Stomach (tissue), 8 donors: ENCODE measurements at regions not wholly inside any gene's neighbourhood (a gene's known extent, or its start where the extent isn't known, plus 50 kb on each side); places are given as distances from the start of the nearest gene placed in this dataset.
"Not testable (repeated sequence)": the region's sequence is repeated elsewhere in the genome, so short reads cannot be mapped to it uniquely, and the experiment has no call there.

Source experiments
- DNase-seq, 2 donors: peaks; one replicate each; pipeline versions ENCODE4 v3.0.0 to v3.0.0-alpha.2; 2013 to 2019
- H3K27ac ChIP-seq, 5 donors: fragments of 200-600 bp in 4 of 5; sonication (generic) in 4 of 5; one replicate each; pipeline ENCODE4 v1.5.1; 2013 to 2019; ENCODE audit warnings: mild to moderate bottlenecking in 1 of 5, moderate library complexity in 1 of 5
- H3K27me3 ChIP-seq, 3 donors: fragments of 200-600 bp; sonication (generic); one replicate each; pipeline ENCODE4 v1.5.1; 2017 to 2019; ENCODE audit warnings: mixed run types in 1 of 3
- H3K36me3 ChIP-seq, 4 donors: fragments of 200-600 bp; sonication (generic); 1 replicate in 3 of 4; 2 replicates in 1 of 4; pipeline ENCODE4 v1.5.1; 2016 to 2019
- H3K4me1 ChIP-seq, 4 donors: fragments of 200-600 bp; sonication (generic); one replicate each; pipeline ENCODE4 v1.5.1; 2016 to 2019
- H3K4me3 ChIP-seq, 4 donors: fragments of 200-600 bp; sonication (generic) in 3 of 4; one replicate each; pipeline ENCODE4 v1.5.1; 2016 to 2019; ENCODE audit warnings: mild to moderate bottlenecking in 1 of 4
- H3K9me3 ChIP-seq, 4 donors: fragments of 200-600 bp; sonication (generic); one replicate each; pipeline ENCODE4 v1.5.1; 2016 to 2019
- EP300 ChIP-seq: sonication (generic); formaldehyde crosslinking; IDR thresholded peaks from one replicate; pipeline ENCODE4 v1.6.1; 2017; ENCODE audit warnings: antibody characterized with exemption
- POLR2A ChIP-seq, 4 donors: fragments of 450-650 bp; IDR thresholded peaks; one replicate each; pipeline ENCODE4 v1.6.1; 2016; ENCODE audit warnings: antibody characterized with exemption in 4 of 4, control low read depth in 2 of 4, mild to moderate bottlenecking in 1 of 4, moderate library complexity in 1 of 4
- POLR2AphosphoS5 ChIP-seq, 3 donors: sonication (generic); formaldehyde crosslinking; IDR thresholded peaks; one replicate each; pipeline ENCODE4 v1.6.1; 2016; ENCODE audit warnings: antibody characterized with exemption in 3 of 3
- WGBS, 5 donors: extraction: QIAGEN DNeasy Blood & Tissue Kit in 3 of 5; methylation state at CpG; one replicate each; pipeline versions ENCODE4 v1.1.5 to v1.1.7; 2013 to 2018; 5-methylcytosine and 5-hydroxymethylcytosine counted together
- intact Hi-C: fragments of 100-400 bp; cut with DNase I; formaldehyde crosslinking; loops from one replicate; pipeline ENCODE4 v1.15.1; 2023; ENCODE audit warnings: low total_unique reads
- TF ChIP-seq, protein P1 (sequence below), 7 experiments: fragments of 450-650 bp in 4 of 7; fragments of 200-600 bp in 3 of 7; sonication (generic) in 3 of 7; IDR thresholded peaks; one replicate each; pipeline ENCODE4 v1.5.1; 2016 to 2019; ENCODE audit warnings: antibody characterized with exemption in 7 of 7, control low read depth in 2 of 7, mild to moderate bottlenecking in 1 of 7
- donor health status: healthy with polysubstance abuse.
- donor health status: Bipolar disorder and iron deficiency.
- donor health status: healthy.

DNA sequence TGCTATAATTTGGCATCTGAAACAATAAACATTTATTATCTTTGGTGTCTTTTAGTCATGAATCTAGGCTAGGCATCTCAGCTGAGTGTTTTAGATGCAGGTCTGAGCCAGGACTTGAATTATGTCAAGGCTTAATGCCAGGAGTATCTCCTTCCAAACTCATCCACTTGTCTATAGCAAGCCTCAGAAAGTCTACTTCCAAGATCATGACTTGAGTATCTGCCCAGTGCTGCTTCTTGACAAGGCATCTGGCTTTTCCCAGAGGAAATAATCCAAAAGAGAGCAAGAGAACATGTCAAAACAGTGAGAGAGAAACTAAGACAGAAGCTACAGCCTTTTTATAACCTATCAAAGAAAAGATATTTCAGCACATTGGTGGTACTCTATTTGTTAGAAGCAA, 1052.1 kb upstream of the PCDH10 start:
- no peak overlapping the region for H3K27ac ChIP-seq
- no peak overlapping the region for H3K4me3 ChIP-seq
- intact Hi-C loops, result no loop called here
- TF ChIP-seq POLR2AphosphoS5 (IDR thresholded peaks at IDR 0.05), result no peak
- TF ChIP-seq EP300, result no peak
- TF ChIP-seq, protein P1, sequence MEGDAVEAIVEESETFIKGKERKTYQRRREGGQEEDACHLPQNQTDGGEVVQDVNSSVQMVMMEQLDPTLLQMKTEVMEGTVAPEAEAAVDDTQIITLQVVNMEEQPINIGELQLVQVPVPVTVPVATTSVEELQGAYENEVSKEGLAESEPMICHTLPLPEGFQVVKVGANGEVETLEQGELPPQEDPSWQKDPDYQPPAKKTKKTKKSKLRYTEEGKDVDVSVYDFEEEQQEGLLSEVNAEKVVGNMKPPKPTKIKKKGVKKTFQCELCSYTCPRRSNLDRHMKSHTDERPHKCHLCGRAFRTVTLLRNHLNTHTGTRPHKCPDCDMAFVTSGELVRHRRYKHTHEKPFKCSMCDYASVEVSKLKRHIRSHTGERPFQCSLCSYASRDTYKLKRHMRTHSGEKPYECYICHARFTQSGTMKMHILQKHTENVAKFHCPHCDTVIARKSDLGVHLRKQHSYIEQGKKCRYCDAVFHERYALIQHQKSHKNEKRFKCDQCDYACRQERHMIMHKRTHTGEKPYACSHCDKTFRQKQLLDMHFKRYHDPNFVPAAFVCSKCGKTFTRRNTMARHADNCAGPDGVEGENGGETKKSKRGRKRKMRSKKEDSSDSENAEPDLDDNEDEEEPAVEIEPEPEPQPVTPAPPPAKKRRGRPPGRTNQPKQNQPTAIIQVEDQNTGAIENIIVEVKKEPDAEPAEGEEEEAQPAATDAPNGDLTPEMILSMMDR (IDR thresholded peaks at IDR 0.05), result no peak
- TF ChIP-seq POLR2A (IDR thresholded peaks at IDR 0.05), result no peak
- DNase-seq, result peak in 1 of 2 donors; percentile 11
- H3K36me3 ChIP-seq, result no peaks in the 10 kb centered on the region
- no peaks in the 10 kb centered on the region for H3K9me3 ChIP-seq
- H3K4me1 ChIP-seq, result no peaks in the 10 kb centered on the region
- H3K27me3 ChIP-seq, result no peaks in the 10 kb centered on the region

DNA sequence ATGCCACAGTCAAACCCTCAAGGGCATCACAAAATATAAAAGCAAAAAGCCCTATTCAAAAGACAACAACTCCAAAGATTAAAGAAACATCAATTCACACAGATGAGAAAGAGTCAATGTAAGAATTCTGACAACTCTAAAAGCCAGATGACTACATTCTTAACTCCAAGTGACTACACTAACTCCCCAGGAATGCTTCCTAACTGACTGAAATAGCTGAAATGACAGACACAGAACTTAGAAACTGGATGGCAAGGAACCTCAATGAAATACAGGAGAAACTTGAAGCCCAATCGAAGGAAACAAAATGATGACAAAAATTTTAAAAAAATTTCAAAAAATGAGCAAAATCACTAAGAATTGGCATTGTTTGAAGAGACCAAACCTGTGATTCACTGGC, 1047.6 kb upstream of the PCDH10 start:
- TF ChIP-seq, protein P1 (IDR thresholded peaks at IDR 0.05), result no peak
- TF ChIP-seq POLR2AphosphoS5 (IDR thresholded peaks at IDR 0.05) (no peak), POLR2A (IDR thresholded peaks at IDR 0.05) (no peak), EP300 (no peak)
- intact Hi-C loops, result no loop called here
- no peaks in the 10 kb centered on the region for H3K36me3 ChIP-seq
- 72 to 92% (median 89%) methylated on average over 1 of the region's 1 CpG for WGBS, 5 donors
- H3K9me3 ChIP-seq, result no peaks in the 10 kb centered on the region
- H3K27me3 ChIP-seq, result no peaks in the 10 kb centered on the region
- no peak overlapping the region for H3K27ac ChIP-seq
- H3K4me3 ChIP-seq, result no peak overlapping the region
- no peaks in the 10 kb centered on the region for H3K4me1 ChIP-seq
- no peak for DNase-seq

DNA sequence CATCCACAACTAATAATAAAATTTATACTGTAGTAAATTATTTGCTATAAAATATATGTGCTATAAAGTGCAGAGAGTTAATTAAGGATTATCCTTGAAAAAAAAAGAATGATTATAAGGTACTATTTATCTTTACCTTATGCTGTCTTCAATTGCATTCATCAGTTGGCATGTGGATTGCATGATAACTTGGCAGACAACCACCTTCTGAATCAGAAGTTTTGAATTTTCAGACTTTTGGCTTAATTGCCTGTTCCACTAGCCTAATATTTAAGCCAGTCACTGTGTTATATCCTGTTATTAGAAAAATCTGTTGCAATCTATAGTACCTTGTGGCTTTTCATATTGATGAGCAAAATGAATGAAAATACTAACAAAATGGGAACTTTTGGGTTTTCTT, 1040.3 kb upstream of the PCDH10 start:
- Histone ChIP-seq H3K27ac (no peak overlapping the region), H3K27me3 (no peaks in the 10 kb centered on the region), H3K36me3 (no peaks in the 10 kb centered on the region), H3K4me3 (no peak overlapping the region), H3K4me1 (no peaks in the 10 kb centered on the region), H3K9me3 (no peaks in the 10 kb centered on the region)
- DNase-seq, result no peak
- intact Hi-C loops, result no loop called here
- no peak for TF ChIP-seq POLR2AphosphoS5 (IDR thresholded peaks at IDR 0.05)
- no peak for TF ChIP-seq EP300
- TF ChIP-seq, protein P1 (IDR thresholded peaks at IDR 0.05), result no peak
- TF ChIP-seq POLR2A (IDR thresholded peaks at IDR 0.05), result no peak

- Histone ChIP-seq H3K9me3 (no peaks in the 10 kb centered on the region), H3K27ac (no peak overlapping the region), H3K4me3 (no peak overlapping the region), H3K27me3 (no peaks in the 10 kb centered on the region), H3K4me1 (no peaks in the 10 kb centered on the region), H3K36me3 (no peaks in the 10 kb centered on the region)
- intact Hi-C loops, result no loop called here
- no peak for DNase-seq
- TF ChIP-seq EP300, result no peak
- TF ChIP-seq, protein P1 (IDR thresholded peaks at IDR 0.05), result no peak
- WGBS, 5 donors, result 0 to 34% (median 0%) methylated on average over 1 of the region's 1 CpG
These were observed 1034.2 kb upstream of the PCDH10 start for GRCh38 chr4:132114885-132115284.

DNA sequence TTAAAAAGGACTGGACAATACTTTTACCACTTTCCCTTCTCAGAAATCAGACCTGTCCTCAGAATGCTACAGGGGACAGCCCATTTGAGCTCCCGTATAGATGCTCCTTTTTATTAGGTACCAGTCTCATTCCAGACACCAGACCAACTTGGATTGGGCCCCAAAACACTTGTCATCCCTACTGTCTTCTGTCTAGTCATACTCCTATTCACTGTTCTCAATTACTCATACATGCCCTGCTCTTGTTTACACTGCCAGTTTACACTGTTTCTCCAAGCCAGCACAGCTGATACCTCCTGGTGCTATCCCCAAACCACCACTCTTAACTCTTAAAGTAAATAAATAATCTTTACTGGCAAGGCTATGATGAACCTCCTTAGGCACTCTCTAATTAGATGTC, 1026.4 kb upstream of the PCDH10 start:
- H3K9me3 ChIP-seq, intact Hi-C loops, H3K27me3 ChIP-seq, H3K4me1 ChIP-seq, H3K4me3 ChIP-seq, H3K27ac ChIP-seq, H3K36me3 ChIP-seq, DNase-seq: not testable (repeated sequence)
- WGBS, 5 donors, result 75 to 88% (median 78%) methylated on average over 1 of the region's 1 CpG
